ENCODE measurements at regions not wholly inside any gene's neighbourhood (a gene's known extent, or its start where the extent isn't known, plus 50 kb on each side); places are given as distances from the start of the nearest gene placed in this dataset.
A peak's percentile ranks its signal among the peaks of the same experiment; 100 is the strongest.

GRCh38 chr4:104756837-104757236 lies 262.1 kb upstream of the CXXC4 start:
- no peak overlapping the region for H3K4me3 ChIP-seq (ENCODE audit: low read length)
- TF ChIP-seq, protein P1, sequence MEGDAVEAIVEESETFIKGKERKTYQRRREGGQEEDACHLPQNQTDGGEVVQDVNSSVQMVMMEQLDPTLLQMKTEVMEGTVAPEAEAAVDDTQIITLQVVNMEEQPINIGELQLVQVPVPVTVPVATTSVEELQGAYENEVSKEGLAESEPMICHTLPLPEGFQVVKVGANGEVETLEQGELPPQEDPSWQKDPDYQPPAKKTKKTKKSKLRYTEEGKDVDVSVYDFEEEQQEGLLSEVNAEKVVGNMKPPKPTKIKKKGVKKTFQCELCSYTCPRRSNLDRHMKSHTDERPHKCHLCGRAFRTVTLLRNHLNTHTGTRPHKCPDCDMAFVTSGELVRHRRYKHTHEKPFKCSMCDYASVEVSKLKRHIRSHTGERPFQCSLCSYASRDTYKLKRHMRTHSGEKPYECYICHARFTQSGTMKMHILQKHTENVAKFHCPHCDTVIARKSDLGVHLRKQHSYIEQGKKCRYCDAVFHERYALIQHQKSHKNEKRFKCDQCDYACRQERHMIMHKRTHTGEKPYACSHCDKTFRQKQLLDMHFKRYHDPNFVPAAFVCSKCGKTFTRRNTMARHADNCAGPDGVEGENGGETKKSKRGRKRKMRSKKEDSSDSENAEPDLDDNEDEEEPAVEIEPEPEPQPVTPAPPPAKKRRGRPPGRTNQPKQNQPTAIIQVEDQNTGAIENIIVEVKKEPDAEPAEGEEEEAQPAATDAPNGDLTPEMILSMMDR (conservative IDR thresholded peaks at IDR 0.05; ENCODE audit: low read depth, low read length): no peak
- DNase-seq (ENCODE audit: low read depth): no peak

DNA sequence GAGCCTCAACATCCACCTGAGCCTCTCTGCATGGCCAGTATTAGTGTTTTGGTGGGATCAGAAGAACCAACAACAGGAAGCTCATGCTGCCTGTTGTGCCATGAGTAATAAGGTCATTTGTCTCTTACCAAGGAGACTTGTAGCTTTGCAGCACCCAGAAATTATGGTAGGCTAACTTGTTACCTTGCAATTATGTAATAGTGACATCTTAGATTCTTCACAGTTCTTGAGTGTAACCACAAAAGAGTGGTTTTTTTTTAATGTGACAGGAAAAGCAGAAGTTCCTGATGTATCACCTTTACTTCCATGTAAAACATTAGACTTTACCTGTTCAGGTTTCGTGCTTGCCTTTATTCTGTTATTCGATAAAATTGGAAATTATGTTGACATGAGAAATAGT lies 263.9 kb upstream of the CXXC4 start:
- no peak for DNase-seq (ENCODE audit: low read depth)

DNA sequence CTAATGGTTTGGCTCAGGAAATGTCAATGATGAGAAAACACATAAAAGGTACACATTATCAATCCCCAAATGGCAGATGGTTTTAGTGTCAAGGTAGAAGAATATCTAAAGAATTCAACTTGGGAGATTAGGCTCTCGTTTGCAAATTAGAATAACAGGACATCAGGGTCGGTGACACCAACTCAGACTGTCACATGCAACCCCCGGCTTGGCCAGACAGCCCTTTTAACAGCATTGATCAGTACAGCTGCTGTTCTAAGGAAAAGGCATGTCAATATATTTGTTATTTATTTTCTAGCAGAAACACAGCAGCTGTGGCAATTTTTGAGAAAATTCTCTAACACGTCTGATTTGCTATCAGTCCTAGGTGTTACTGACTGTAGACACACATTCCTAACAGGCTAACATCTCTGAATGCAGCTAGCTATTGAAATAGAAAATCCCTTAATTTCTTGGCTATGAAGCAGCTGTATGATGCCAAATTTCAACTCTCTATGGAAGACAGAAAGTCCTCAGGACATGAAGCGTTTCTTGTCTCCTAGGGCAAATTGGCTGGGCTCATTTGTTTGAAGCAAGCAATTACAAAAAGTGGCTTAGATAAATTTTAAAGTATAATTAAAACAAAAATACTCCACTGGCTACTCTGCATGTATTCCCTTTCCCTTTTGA lies 269.0 kb upstream of the CXXC4 start:
- TF ChIP-seq, protein P1 (conservative IDR thresholded peaks at IDR 0.05; ENCODE audit: low read depth, low read length): no peak
- no peak for DNase-seq (ENCODE audit: low read depth)
- H3K4me3 ChIP-seq (ENCODE audit: low read length): no peak overlapping the region

More for the DNA sequence above, 263.9 kb upstream of the CXXC4 start:
- TF ChIP-seq, protein P1 (conservative IDR thresholded peaks at IDR 0.05; ENCODE audit: low read depth, low read length): no peak
- H3K4me3 ChIP-seq (ENCODE audit: low read length): no peak overlapping the region

DNA sequence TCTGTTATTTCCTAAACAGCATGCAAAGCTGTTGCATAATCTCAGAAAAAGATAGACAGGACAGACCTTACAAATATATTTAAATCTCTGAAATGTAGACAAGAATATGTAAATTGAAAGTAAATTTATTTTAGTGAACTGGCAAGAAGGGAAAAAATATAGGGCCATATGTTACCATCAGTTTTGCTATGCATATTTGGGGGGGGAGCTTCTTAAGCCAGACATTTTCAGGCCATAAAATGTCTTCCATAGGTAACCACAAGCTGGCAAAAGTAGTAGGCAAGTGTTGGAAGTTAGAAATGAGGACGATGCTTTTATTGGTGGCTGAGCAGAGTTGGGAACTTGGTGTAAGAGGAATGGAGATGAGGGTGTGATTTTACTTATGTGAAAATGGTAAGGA lies 272.0 kb upstream of the CXXC4 start:
- H3K4me3 ChIP-seq (ENCODE audit: low read length): no peak overlapping the region
- DNase-seq (ENCODE audit: low read depth): no peak
- TF ChIP-seq, protein P1 (conservative IDR thresholded peaks at IDR 0.05; ENCODE audit: low read depth, low read length): no peak

GRCh38 chr4:104772849-104773248 lies 278.2 kb upstream of the CXXC4 start:
- H3K4me3 ChIP-seq (ENCODE audit: low read length): no peak overlapping the region
- TF ChIP-seq, protein P1 (conservative IDR thresholded peaks at IDR 0.05; ENCODE audit: low read depth, low read length): no peak
- DNase-seq (ENCODE audit: low read depth): no peak

- H3K4me3 ChIP-seq (ENCODE audit: low read length): no peak overlapping the region
- DNase-seq (ENCODE audit: low read depth): peak; percentile 30
- TF ChIP-seq, protein P1 (conservative IDR thresholded peaks at IDR 0.05; ENCODE audit: low read depth, low read length): no peak
Observed at GRCh38 chr4:104795264-104795939, 300.7 kb upstream of the CXXC4 start.

DNA sequence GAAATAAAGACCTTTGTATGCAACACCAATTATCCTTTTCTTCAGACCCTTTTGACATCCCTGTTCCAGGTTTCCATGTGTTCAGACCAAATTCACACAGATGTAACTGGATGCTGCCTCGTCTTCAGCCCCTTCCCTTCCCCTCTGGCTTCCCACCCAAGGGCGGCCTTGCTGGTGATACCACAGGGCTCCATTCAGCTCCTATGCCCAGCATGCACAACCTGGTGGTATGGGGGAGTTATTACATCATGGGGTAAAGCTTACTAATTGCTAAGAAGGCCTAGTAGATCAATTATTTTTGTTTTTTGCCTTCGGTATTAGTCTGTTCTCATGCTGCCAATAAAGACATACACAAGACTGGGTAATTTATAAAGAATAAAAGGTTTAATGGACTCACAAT lies 317.0 kb upstream of the CXXC4 start:
- DNase-seq (ENCODE audit: low read depth): no peak
- no peak overlapping the region for H3K4me3 ChIP-seq (ENCODE audit: low read length)
- TF ChIP-seq, protein P1 (conservative IDR thresholded peaks at IDR 0.05; ENCODE audit: low read depth, low read length): no peak
